Cardiac muscle cell (in vitro differentiated cells and primary cell): ENCODE measurements at regions not wholly inside any gene's neighbourhood (a gene's known extent, or its start where the extent isn't known, plus 50 kb on each side); places are given as distances from the start of the nearest gene placed in this dataset.

Experiments used
- DNase-seq, 2 donors: peaks; one replicate each; pipeline versions ENCODE4 v3.0.0 to v3.0.0-alpha.2; 2010 to 2017; ENCODE audit warnings: low read depth in 1 of 2, low spot score in 1 of 2
- H3K27ac ChIP-seq: fragments of 200-600 bp; sonication (generic); 2 replicates; pipeline ENCODE4 v1.5.1; 2016
- H3K27me3 ChIP-seq: fragments of 200-600 bp; sonication (generic); 2 replicates; pipeline ENCODE4 v1.6.0; 2016; ENCODE audit warnings: control low read depth
- H3K36me3 ChIP-seq: fragments of 200-600 bp; sonication (generic); 2 replicates; pipeline ENCODE4 v1.5.1; 2016; ENCODE audit warnings: control low read depth
- H3K4me1 ChIP-seq: fragments of 200-600 bp; sonication (generic); 2 replicates; pipeline ENCODE4 v1.8.1; 2017; ENCODE audit warnings: low read depth, mild to moderate bottlenecking, mixed run types
- H3K4me3 ChIP-seq: fragments of 200-600 bp; sonication (generic); 2 replicates; pipeline ENCODE4 v1.5.1; 2016; ENCODE audit warnings: mild to moderate bottlenecking
- H3K9me3 ChIP-seq: fragments of 200-600 bp; sonication (generic); 2 replicates; pipeline ENCODE4 v1.5.1; 2017; ENCODE audit warnings: low read depth, mild to moderate bottlenecking, control low read depth
- CTCF ChIP-seq: IDR thresholded peaks from 2 replicates; pipeline ENCODE4 v1.5.1; 2012; ENCODE audit warnings: low read depth, mild to moderate bottlenecking, low read length

GRCh38 chr13:85298387-85298924, 500.8 kb downstream of the SLITRK6 start:
- Histone ChIP-seq H3K27me3 (peaks cover 26% of the 10 kb centered on the region), H3K36me3 (no peaks in the 10 kb centered on the region), H3K9me3 (no peaks in the 10 kb centered on the region), H3K4me3 (no peak overlapping the region), H3K27ac (no peak overlapping the region), H3K4me1 (no peaks in the 10 kb centered on the region)
- no peak for DNase-seq
- TF ChIP-seq CTCF = no peak

DNA sequence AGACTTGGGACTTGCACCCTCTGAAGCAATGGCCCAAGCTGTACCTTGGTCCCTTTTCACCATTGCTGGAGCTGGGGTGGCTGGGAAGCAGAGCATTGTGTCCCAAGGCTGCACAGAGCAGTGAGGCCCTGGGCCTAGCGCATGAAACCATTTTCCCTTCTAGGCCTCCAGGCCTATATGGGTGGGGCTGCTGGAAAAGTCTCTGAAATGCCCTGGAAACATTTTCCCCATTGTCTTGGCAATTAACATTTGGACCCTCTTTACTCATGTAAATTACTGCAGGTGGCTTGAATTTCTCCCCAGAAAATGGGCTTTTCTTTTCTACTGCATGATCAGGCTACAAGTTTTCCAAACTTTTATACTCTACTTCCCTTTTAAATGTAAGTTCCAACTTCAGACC, 510.5 kb downstream of the SLITRK6 start:
- no peak overlapping the region for H3K27ac ChIP-seq
- no peak for TF ChIP-seq CTCF
- no peaks in the 10 kb centered on the region for H3K4me1 ChIP-seq
- no peak overlapping the region for H3K4me3 ChIP-seq
- no peaks in the 10 kb centered on the region for H3K9me3 ChIP-seq
- H3K36me3 ChIP-seq = no peaks in the 10 kb centered on the region
- peaks cover 92% of the 10 kb centered on the region for H3K27me3 ChIP-seq
- no peak for DNase-seq

DNA sequence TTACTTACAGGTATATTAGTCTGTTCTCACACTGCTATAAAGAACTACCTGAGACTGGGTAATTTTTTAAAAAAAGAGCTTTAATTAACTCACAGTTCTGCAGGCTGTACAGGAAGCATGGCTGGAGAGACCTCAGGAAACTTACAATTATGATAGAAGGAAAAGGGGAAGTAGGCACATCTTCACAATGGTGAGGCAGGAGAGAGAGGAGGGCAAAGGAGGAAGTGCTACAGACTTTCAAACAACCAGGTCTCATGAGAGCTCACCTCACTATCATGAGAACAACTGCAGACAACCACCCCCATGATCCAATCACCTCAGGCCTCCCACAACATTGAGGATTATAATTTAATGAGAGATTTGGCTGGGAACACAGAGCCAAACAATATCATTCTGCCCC, 511.7 kb downstream of the SLITRK6 start:
- Histone ChIP-seq H3K27ac (no peak overlapping the region), H3K9me3 (no peaks in the 10 kb centered on the region), H3K4me3 (no peak overlapping the region), H3K27me3 (peaks cover 81% of the 10 kb centered on the region), H3K4me1 (peaks cover 8% of the 10 kb centered on the region), H3K36me3 (no peaks in the 10 kb centered on the region)
- TF ChIP-seq CTCF = no peak
- no peak for DNase-seq

DNA sequence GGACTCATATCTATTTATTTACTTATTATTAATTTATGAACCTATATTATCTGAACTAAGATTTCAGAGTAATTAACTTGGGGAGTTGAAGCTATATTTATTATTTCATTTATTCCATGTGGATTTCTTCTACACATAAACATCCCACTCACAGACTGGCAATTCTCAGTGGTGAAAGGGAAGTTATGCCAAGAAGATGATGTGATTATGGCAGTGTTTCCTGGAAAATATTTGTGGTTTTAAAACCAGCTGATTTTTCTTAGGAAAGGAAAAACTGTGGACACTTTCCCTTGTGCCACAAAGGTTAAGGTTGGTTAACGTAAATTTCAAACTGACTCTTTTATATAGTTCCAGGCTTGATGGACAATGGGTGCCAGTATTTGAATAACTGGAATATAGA, 513.1 kb downstream of the SLITRK6 start:
- no peak for TF ChIP-seq CTCF
- peaks cover 8% of the 10 kb centered on the region for H3K4me1 ChIP-seq
- H3K4me3 ChIP-seq = no peak overlapping the region
- peak in 1 of 2 donors; percentile 41 for DNase-seq
- H3K27me3 ChIP-seq = peaks cover 76% of the 10 kb centered on the region
- no peaks in the 10 kb centered on the region for H3K9me3 ChIP-seq
- H3K27ac ChIP-seq = no peak overlapping the region
- no peaks in the 10 kb centered on the region for H3K36me3 ChIP-seq

- Histone ChIP-seq H3K27me3 (peaks cover 77% of the 10 kb centered on the region), H3K9me3 (no peaks in the 10 kb centered on the region), H3K4me3 (no peak overlapping the region), H3K27ac (no peak overlapping the region), H3K4me1 (peaks cover 8% of the 10 kb centered on the region), H3K36me3 (no peaks in the 10 kb centered on the region)
- TF ChIP-seq CTCF = no peak
- no peak for DNase-seq
Observed at GRCh38 chr13:85284349-85284748, 514.9 kb downstream of the SLITRK6 start.

DNA sequence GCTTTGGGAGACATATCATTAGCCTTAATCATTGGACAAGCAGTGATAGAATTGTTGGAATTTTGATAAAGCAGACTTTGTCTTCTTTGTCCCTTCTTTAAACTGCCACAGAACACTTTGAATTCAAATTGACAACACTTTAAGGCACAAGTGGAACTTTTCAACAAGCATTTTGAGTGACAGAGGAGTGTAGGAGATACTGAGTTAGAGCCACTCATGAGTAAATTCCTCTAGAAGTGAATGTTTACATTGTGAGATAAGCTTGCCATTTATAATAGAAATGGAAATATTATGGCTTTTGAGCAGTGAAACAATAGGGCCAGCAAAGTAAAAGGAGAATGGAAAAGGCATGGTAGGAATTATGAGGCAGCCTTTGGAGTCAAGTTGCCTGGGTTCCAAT, 515.8 kb downstream of the SLITRK6 start:
- peaks cover 8% of the 10 kb centered on the region for H3K4me1 ChIP-seq
- DNase-seq = peak in 1 of 2 donors; percentile 5
- peaks cover 77% of the 10 kb centered on the region for H3K27me3 ChIP-seq
- TF ChIP-seq CTCF = no peak
- H3K36me3 ChIP-seq = no peaks in the 10 kb centered on the region
- H3K4me3 ChIP-seq = no peak overlapping the region
- H3K9me3 ChIP-seq = no peaks in the 10 kb centered on the region
- no peak overlapping the region for H3K27ac ChIP-seq
